WTC11 (cell line): ENCODE measurements at regions not wholly inside any gene's neighbourhood (a gene's known extent, or its start where the extent isn't known, plus 50 kb on each side); places are given as distances from the start of the nearest gene placed in this dataset.

ENCODE experiments used
- ATAC-seq: fragments of 200-7000 bp; cut with Tn5 transposase; 2 replicates; pipeline ENCODE4 v1.10.0; 2021; ENCODE audit warnings: mild to moderate bottlenecking, moderate library complexity
- CTCF ChIA-PET: fragments of 300-600 bp; sonication (Branson Sonifier 250); formaldehyde crosslinking; loops from one replicate; lab custom pipeline; 2021; ENCODE audit warnings: antibody characterized with exemption; lab: Charles Lee
- POLR2A ChIA-PET: fragments of 350-600 bp; sonication (Branson Sonifier 250); formaldehyde crosslinking; loops from one replicate; lab custom pipeline; 2021; ENCODE audit warnings: antibody characterized with exemption; lab: Charles Lee
- DNase-seq: peaks from one replicate; pipeline ENCODE4 v3.0.0; 2021; ENCODE audit warnings: low spot score
- H3K27ac Mint-ChIP-seq: 2 replicates; pipeline ENCODE4 v1.8.0; 2021; ENCODE audit warnings: mixed read lengths
- H3K27me3 Mint-ChIP-seq: 2 replicates; pipeline ENCODE4 v1.8.0; 2021; ENCODE audit warnings: low read depth, mild to moderate bottlenecking, moderate library complexity, mixed read lengths
- H3K36me3 Mint-ChIP-seq: 2 replicates; pipeline ENCODE4 v1.8.0; 2021; ENCODE audit warnings: mixed read lengths
- H3K4me1 Mint-ChIP-seq: 2 replicates; pipeline ENCODE4 v1.8.0; 2022; ENCODE audit warnings: mixed read lengths
- H3K4me3 Mint-ChIP-seq: 2 replicates; pipeline ENCODE4 v1.8.0; 2021; ENCODE audit warnings: mild to moderate bottlenecking, moderate library complexity, mixed read lengths
- H3K9me3 Mint-ChIP-seq: 2 replicates; pipeline ENCODE4 v1.8.0; 2021; ENCODE audit warnings: mixed read lengths
- FOXP1 ChIP-seq: sonication (generic); formaldehyde crosslinking; IDR thresholded peaks from 2 replicates; pipeline ENCODE4 v1.8.0; 2022; ENCODE audit warnings: missing genetic modification reagents, mild to moderate bottlenecking, moderate library complexity, borderline replicate concordance
- FOXP4 ChIP-seq: sonication (generic); formaldehyde crosslinking; IDR thresholded peaks from 2 replicates; pipeline ENCODE4 v1.8.0; 2022; ENCODE audit warnings: mild to moderate bottlenecking, missing genetic modification reagents
- GRHL2 ChIP-seq: fragments of 250-450 bp; sonication (Bioruptor Pico); IDR thresholded peaks from 2 replicates; pipeline ENCODE4 v1.8.0; 2022; ENCODE audit warnings: mild to moderate bottlenecking, moderate library complexity; ENCODE audit not compliant: insufficient replicate concordance, severe bottlenecking
- JAZF1 ChIP-seq: fragments of 250-450 bp; sonication (Bioruptor Pico); IDR thresholded peaks from 2 replicates; pipeline ENCODE4 v1.9.0; 2021; ENCODE audit warnings: moderate library complexity, mild to moderate bottlenecking, inconsistent platforms
- JUN ChIP-seq: sonication (generic); formaldehyde crosslinking; IDR thresholded peaks from 2 replicates; pipeline ENCODE4 v1.8.0; 2023; ENCODE audit warnings: mild to moderate bottlenecking, missing genetic modification reagents
- MXD4 ChIP-seq: fragments of 250-450 bp; sonication (Bioruptor Pico); IDR thresholded peaks from 2 replicates; pipeline ENCODE4 v1.8.0; 2021; ENCODE audit warnings: mild to moderate bottlenecking, moderate library complexity, borderline replicate concordance
- NFYB ChIP-seq: sonication (generic); formaldehyde crosslinking; conservative IDR thresholded peaks from 2 replicates; pipeline ENCODE4 v1.8.0; 2022; ENCODE audit warnings: low read depth, missing genetic modification reagents
- NR1H2 ChIP-seq: sonication (generic); formaldehyde crosslinking; IDR thresholded peaks from 2 replicates; pipeline ENCODE4 v1.9.0; 2021; ENCODE audit warnings: mild to moderate bottlenecking, moderate library complexity, missing genetic modification reagents
- SP1 ChIP-seq: sonication (generic); formaldehyde crosslinking; conservative IDR thresholded peaks from 2 replicates; pipeline ENCODE4 v1.8.1; 2022; ENCODE audit warnings: missing genetic modification reagents
- STAT6 ChIP-seq: sonication (generic); formaldehyde crosslinking; conservative IDR thresholded peaks from 2 replicates; pipeline ENCODE4 v1.8.1; 2023; ENCODE audit warnings: mild to moderate bottlenecking, low read depth, missing genetic modification reagents, moderate library complexity
- TCF7 ChIP-seq: sonication (generic); formaldehyde crosslinking; IDR thresholded peaks from 2 replicates; pipeline ENCODE4 v1.8.0; 2022; ENCODE audit warnings: mild to moderate bottlenecking, low read depth, missing genetic modification reagents, moderate library complexity
- ZNF219 ChIP-seq: sonication (generic); formaldehyde crosslinking; IDR thresholded peaks from 2 replicates; pipeline ENCODE4 v1.8.0; 2023; ENCODE audit warnings: missing genetic modification reagents, mild to moderate bottlenecking, borderline replicate concordance
- ZNF232 ChIP-seq: sonication (generic); formaldehyde crosslinking; IDR thresholded peaks from 2 replicates; pipeline ENCODE4 v1.8.0; 2022; ENCODE audit warnings: mild to moderate bottlenecking, missing genetic modification reagents
- ZNF423 ChIP-seq: fragments of 250-450 bp; sonication (Bioruptor Pico); IDR thresholded peaks from 2 replicates; pipeline ENCODE4 v2.1.2; 2022; ENCODE audit warnings: mild to moderate bottlenecking, moderate library complexity
- ZNF671 ChIP-seq: fragments of 250-450 bp; sonication (Bioruptor Pico); IDR thresholded peaks from 2 replicates; pipeline ENCODE4 v1.8.0; 2021; ENCODE audit warnings: mild to moderate bottlenecking
- TF ChIP-seq, protein P1 (sequence below): fragments of 250-450 bp; sonication (Bioruptor Pico); IDR thresholded peaks from 2 replicates; pipeline ENCODE4 v1.9.0; 2021; ENCODE audit warnings: moderate library complexity, mild to moderate bottlenecking, inconsistent platforms, borderline replicate concordance
- TF ChIP-seq, protein P2 (sequence below): sonication (generic); formaldehyde crosslinking; IDR thresholded peaks from 2 replicates; pipeline ENCODE4 v1.8.1; 2023; ENCODE audit warnings: mild to moderate bottlenecking, missing genetic modification reagents, moderate library complexity
- TF ChIP-seq, protein P3 (sequence below): sonication (generic); formaldehyde crosslinking; conservative IDR thresholded peaks from 2 replicates; pipeline ENCODE4 v1.8.1; 2022; ENCODE audit warnings: mild to moderate bottlenecking, missing genetic modification reagents
- TF ChIP-seq, protein P4 (sequence below): sonication (generic); formaldehyde crosslinking; IDR thresholded peaks from 2 replicates; pipeline ENCODE4 v1.8.0; 2023; ENCODE audit warnings: mild to moderate bottlenecking, missing genetic modification reagents

DNA sequence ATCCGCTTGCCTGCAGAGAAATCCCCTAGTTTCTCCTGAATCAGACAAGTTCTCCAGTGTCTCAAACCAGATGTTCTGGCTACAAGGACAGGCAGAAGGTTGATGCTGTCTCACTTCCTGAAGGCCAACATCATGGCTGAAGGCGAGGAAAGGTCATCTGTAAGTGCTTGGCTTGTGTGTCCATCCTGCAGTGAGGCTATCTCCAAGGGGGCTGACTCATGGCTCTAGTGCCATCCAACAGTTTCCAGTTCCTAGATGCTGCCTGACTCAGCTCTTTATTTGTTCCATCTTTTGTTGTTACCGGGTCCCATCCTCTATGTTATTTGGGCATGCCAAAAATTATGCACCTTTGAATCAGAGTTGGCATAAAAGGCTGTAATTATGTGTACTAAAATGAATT lies 232.1 kb upstream of the TBX3 start:
- no peaks in the 10 kb centered on the region for H3K4me1 Mint-ChIP-seq
- no peak overlapping the region for H3K27ac Mint-ChIP-seq
- H3K4me3 Mint-ChIP-seq = no peak overlapping the region
- POLR2A ChIA-PET = no interaction called here
- ATAC-seq (no peak), DNase-seq (no peak)
- CTCF ChIA-PET = no interaction called here
- H3K27me3 Mint-ChIP-seq = no peaks in the 10 kb centered on the region
- H3K9me3 Mint-ChIP-seq = peaks cover 17% of the 10 kb centered on the region
- TF ChIP-seq, protein P1, sequence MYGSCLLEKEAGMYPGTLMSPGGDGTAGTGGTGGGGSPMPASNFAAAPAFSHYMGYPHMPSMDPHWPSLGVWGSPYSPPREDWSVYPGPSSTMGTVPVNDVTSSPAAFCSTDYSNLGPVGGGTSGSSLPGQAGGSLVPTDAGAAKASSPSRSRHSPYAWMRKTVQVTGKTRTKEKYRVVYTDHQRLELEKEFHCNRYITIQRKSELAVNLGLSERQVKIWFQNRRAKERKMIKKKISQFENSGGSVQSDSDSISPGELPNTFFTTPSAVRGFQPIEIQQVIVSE (CRISPR knock-in tag) = no peak
- TF ChIP-seq GRHL2 (CRISPR knock-in tag) = no peak
- no peak for TF ChIP-seq ZNF219 (CRISPR knock-in tag)
- TF ChIP-seq NR1H2 (CRISPR knock-in tag) = no peak
- TF ChIP-seq JAZF1 (CRISPR knock-in tag) = no peak
- TF ChIP-seq MXD4 (CRISPR knock-in tag) = no peak
- no peak for TF ChIP-seq ZNF423 (CRISPR knock-in tag)
- no peak for TF ChIP-seq STAT6
- TF ChIP-seq, protein P2, sequence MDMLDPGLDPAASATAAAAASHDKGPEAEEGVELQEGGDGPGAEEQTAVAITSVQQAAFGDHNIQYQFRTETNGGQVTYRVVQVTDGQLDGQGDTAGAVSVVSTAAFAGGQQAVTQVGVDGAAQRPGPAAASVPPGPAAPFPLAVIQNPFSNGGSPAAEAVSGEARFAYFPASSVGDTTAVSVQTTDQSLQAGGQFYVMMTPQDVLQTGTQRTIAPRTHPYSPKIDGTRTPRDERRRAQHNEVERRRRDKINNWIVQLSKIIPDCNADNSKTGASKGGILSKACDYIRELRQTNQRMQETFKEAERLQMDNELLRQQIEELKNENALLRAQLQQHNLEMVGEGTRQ (CRISPR knock-in tag) = no peak
- no peak for TF ChIP-seq TCF7 (CRISPR knock-in tag)
- TF ChIP-seq FOXP1 = no peak
- TF ChIP-seq NFYB (CRISPR knock-in tag) = no peak
- TF ChIP-seq, protein P3, sequence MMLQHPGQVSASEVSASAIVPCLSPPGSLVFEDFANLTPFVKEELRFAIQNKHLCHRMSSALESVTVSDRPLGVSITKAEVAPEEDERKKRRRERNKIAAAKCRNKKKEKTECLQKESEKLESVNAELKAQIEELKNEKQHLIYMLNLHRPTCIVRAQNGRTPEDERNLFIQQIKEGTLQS = no peak
- TF ChIP-seq ZNF232 = no peak
- TF ChIP-seq JUN (CRISPR knock-in tag) = no peak
- H3K36me3 Mint-ChIP-seq = no peaks in the 10 kb centered on the region

GRCh38 chr12:114913871-114914801 lies 230.2 kb upstream of the TBX3 start:
- H3K9me3 Mint-ChIP-seq = peaks cover 17% of the 10 kb centered on the region
- H3K27me3 Mint-ChIP-seq = no peaks in the 10 kb centered on the region
- H3K36me3 Mint-ChIP-seq = no peaks in the 10 kb centered on the region
- TF ChIP-seq, protein P4, sequence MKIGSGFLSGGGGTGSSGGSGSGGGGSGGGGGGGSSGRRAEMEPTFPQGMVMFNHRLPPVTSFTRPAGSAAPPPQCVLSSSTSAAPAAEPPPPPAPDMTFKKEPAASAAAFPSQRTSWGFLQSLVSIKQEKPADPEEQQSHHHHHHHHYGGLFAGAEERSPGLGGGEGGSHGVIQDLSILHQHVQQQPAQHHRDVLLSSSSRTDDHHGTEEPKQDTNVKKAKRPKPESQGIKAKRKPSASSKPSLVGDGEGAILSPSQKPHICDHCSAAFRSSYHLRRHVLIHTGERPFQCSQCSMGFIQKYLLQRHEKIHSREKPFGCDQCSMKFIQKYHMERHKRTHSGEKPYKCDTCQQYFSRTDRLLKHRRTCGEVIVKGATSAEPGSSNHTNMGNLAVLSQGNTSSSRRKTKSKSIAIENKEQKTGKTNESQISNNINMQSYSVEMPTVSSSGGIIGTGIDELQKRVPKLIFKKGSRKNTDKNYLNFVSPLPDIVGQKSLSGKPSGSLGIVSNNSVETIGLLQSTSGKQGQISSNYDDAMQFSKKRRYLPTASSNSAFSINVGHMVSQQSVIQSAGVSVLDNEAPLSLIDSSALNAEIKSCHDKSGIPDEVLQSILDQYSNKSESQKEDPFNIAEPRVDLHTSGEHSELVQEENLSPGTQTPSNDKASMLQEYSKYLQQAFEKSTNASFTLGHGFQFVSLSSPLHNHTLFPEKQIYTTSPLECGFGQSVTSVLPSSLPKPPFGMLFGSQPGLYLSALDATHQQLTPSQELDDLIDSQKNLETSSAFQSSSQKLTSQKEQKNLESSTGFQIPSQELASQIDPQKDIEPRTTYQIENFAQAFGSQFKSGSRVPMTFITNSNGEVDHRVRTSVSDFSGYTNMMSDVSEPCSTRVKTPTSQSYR = no peak
- TF ChIP-seq SP1 (CRISPR knock-in tag) (no peak), ZNF671 (no peak), FOXP4 (CRISPR knock-in tag) (no peak)
- ChIA-PET POLR2A (no interaction called here), CTCF (interaction anchor here (0.6 kb wide), 1 partner anchor 54 kb away, joined by 3 read pairs; no protein-coding TSS in a partner anchor)
- H3K4me3 Mint-ChIP-seq = no peak overlapping the region
- ATAC-seq (no peak), DNase-seq (no peak)
- H3K4me1 Mint-ChIP-seq = no peaks in the 10 kb centered on the region
- no peak overlapping the region for H3K27ac Mint-ChIP-seq
